ENCODE measurements at regions not wholly inside any gene's neighbourhood (a gene's known extent, or its start where the extent isn't known, plus 50 kb on each side); places are given as distances from the start of the nearest gene placed in this dataset.
"Not testable (repeated sequence)": the region's sequence is repeated elsewhere in the genome, so short reads cannot be mapped to it uniquely, and the experiment has no call there.

- Histone ChIP-seq H3K27ac (no peak overlapping the region), H3K4me1 (ENCODE audit: low read depth, poor library complexity, severe bottlenecking) (no peaks in the 10 kb centered on the region), H2AFZ (ENCODE audit: low read depth) (no peak overlapping the region), H3K27me3 (ENCODE audit: insufficient read depth, low read depth) (no peaks in the 10 kb centered on the region), H4K20me1 (ENCODE audit: insufficient read depth) (no peaks in the 10 kb centered on the region), H3K79me2 (ENCODE audit: insufficient read depth, low read depth) (no peaks in the 10 kb centered on the region), H3K36me3 (ENCODE audit: insufficient read depth) (no peaks in the 10 kb centered on the region), H3K4me2 (no peak overlapping the region), H3K4me3 (IDR thresholded peaks at IDR 0.05; ENCODE audit: insufficient read depth, low read depth, low read length) (no peak overlapping the region), H3K9ac (no peak overlapping the region)
- no peak for TF ChIP-seq CTCF (conservative IDR thresholded peaks at IDR 0.05; ENCODE audit: low read depth, low read length)
These were observed 203.4 kb upstream of the SPAG17 start for GRCh38 chr1:118388301-118388959.

GRCh38 chr1:118381197-118381869 lies 196.3 kb upstream of the SPAG17 start:
- Histone ChIP-seq H3K27me3 (ENCODE audit: insufficient read depth, low read depth) (no peaks in the 10 kb centered on the region), H3K9ac (no peak overlapping the region), H2AFZ (ENCODE audit: low read depth) (no peak overlapping the region), H3K36me3 (ENCODE audit: insufficient read depth) (no peaks in the 10 kb centered on the region), H3K4me1 (ENCODE audit: low read depth, poor library complexity, severe bottlenecking) (no peaks in the 10 kb centered on the region), H3K79me2 (ENCODE audit: insufficient read depth, low read depth) (no peaks in the 10 kb centered on the region), H3K4me2 (no peak overlapping the region), H3K4me3 (IDR thresholded peaks at IDR 0.05; ENCODE audit: insufficient read depth, low read depth, low read length) (no peak overlapping the region), H3K27ac (no peak overlapping the region), H4K20me1 (ENCODE audit: insufficient read depth) (no peaks in the 10 kb centered on the region)
- TF ChIP-seq CTCF (conservative IDR thresholded peaks at IDR 0.05; ENCODE audit: low read depth, low read length), result no peak

- H3K27ac ChIP-seq; H3K4me2 ChIP-seq; H3K27me3 ChIP-seq (ENCODE audit: insufficient read depth, low read depth); H3K36me3 ChIP-seq (ENCODE audit: insufficient read depth); H3K9ac ChIP-seq; H2AFZ ChIP-seq (ENCODE audit: low read depth); H3K79me2 ChIP-seq (ENCODE audit: insufficient read depth, low read depth); H4K20me1 ChIP-seq (ENCODE audit: insufficient read depth); H3K4me3 ChIP-seq (IDR thresholded peaks at IDR 0.05; ENCODE audit: insufficient read depth, low read depth, low read length); H3K4me1 ChIP-seq (ENCODE audit: low read depth, poor library complexity, severe bottlenecking): not testable (repeated sequence)
These were observed 192.2 kb upstream of the SPAG17 start for GRCh38 chr1:118377183-118377582.

- no peak for TF ChIP-seq CTCF (conservative IDR thresholded peaks at IDR 0.05; ENCODE audit: low read depth, low read length)
- no peaks in the 10 kb centered on the region for H3K27me3 ChIP-seq (ENCODE audit: insufficient read depth, low read depth)
These were observed 186.6 kb upstream of the SPAG17 start for GRCh38 chr1:118371612-118372011.

GRCh38 chr1:118370861-118371260 lies 185.8 kb upstream of the SPAG17 start:
- H3K4me2 ChIP-seq, result no peak overlapping the region
- no peak overlapping the region for H3K4me3 ChIP-seq (IDR thresholded peaks at IDR 0.05; ENCODE audit: insufficient read depth, low read depth, low read length)
- TF ChIP-seq CTCF (conservative IDR thresholded peaks at IDR 0.05; ENCODE audit: low read depth, low read length), result no peak
- H3K27ac ChIP-seq, result no peak overlapping the region
- no peak overlapping the region for H3K9ac ChIP-seq
- no peaks in the 10 kb centered on the region for H3K36me3 ChIP-seq (ENCODE audit: insufficient read depth)
- H3K27me3 ChIP-seq (ENCODE audit: insufficient read depth, low read depth), result no peaks in the 10 kb centered on the region
- no peaks in the 10 kb centered on the region for H3K79me2 ChIP-seq (ENCODE audit: insufficient read depth, low read depth)
- H4K20me1 ChIP-seq (ENCODE audit: insufficient read depth), result no peaks in the 10 kb centered on the region
- H2AFZ ChIP-seq (ENCODE audit: low read depth), result no peak overlapping the region
- H3K4me1 ChIP-seq (ENCODE audit: low read depth, poor library complexity, severe bottlenecking), result no peaks in the 10 kb centered on the region

More at GRCh38 chr1:118371612-118372011, 186.6 kb upstream of the SPAG17 start:
- H4K20me1 ChIP-seq (ENCODE audit: insufficient read depth), result no peaks in the 10 kb centered on the region
- no peak overlapping the region for H3K4me2 ChIP-seq
- H3K4me1 ChIP-seq (ENCODE audit: low read depth, poor library complexity, severe bottlenecking), result no peaks in the 10 kb centered on the region
- no peak overlapping the region for H3K4me3 ChIP-seq (IDR thresholded peaks at IDR 0.05; ENCODE audit: insufficient read depth, low read depth, low read length)
- H3K27ac ChIP-seq, result no peak overlapping the region
- no peak overlapping the region for H3K9ac ChIP-seq
- H3K36me3 ChIP-seq (ENCODE audit: insufficient read depth), result no peaks in the 10 kb centered on the region
- H3K79me2 ChIP-seq (ENCODE audit: insufficient read depth, low read depth), result no peaks in the 10 kb centered on the region
- H2AFZ ChIP-seq (ENCODE audit: low read depth), result no peak overlapping the region
